ENCODE measurements at regions not wholly inside any gene's neighbourhood (a gene's known extent, or its start where the extent isn't known, plus 50 kb on each side); places are given as distances from the start of the nearest gene placed in this dataset.

- Histone ChIP-seq H2AK5ac (ENCODE audit: low read depth, low read length) (no peak overlapping the region), H3K4ac (replicated peaks; ENCODE audit: insufficient read length, low read depth, low read length) (no peak overlapping the region), H3K27me3 (replicated peaks in 1 of 4; ENCODE audit: control insufficient read depth in 3 of 4, extremely low read depth in 1 of 4, insufficient read depth in 3 of 4, low read length in 3 of 4) (no peaks in the 10 kb centered on the region), H2BK120ac (replicated peaks; ENCODE audit: low read depth, low read length) (no peak overlapping the region), H3K4me3 (ENCODE audit: extremely low read depth in 1 of 4, insufficient read depth in 2 of 4, low read depth in 3 of 4, low read length in 4 of 4) (no peak overlapping the region), H4K5ac (ENCODE audit: insufficient read length, low read depth, low read length) (no peak overlapping the region), H3K23me2 (ENCODE audit: low read depth, low read length) (no peaks in the 10 kb centered on the region), H3K36me3 (ENCODE audit: control insufficient read depth in 2 of 4, insufficient read depth in 4 of 4, low read length in 3 of 4) (no peaks in the 10 kb centered on the region), H3K4me1 (replicated peaks in 1 of 4; ENCODE audit: control insufficient read depth in 3 of 4, insufficient read depth in 4 of 4, low read length in 3 of 4) (no peaks in the 10 kb centered on the region), H2BK5ac (ENCODE audit: low read depth, low read length) (no peak overlapping the region), H3K79me2 (ENCODE audit: control insufficient read depth in 1 of 2, insufficient read depth in 2 of 2, low read length in 2 of 2) (no peaks in the 10 kb centered on the region), H2BK15ac (ENCODE audit: low read length) (no peak overlapping the region), H3K4me2 (ENCODE audit: insufficient read depth in 1 of 2, low read depth in 2 of 2, low read length in 2 of 2) (no peak overlapping the region), H4K8ac (ENCODE audit: extremely low read depth, insufficient read depth, low read length) (no peak overlapping the region), H4K91ac (replicated peaks; ENCODE audit: insufficient read length, low read length) (no peak overlapping the region), H3K79me1 (ENCODE audit: low read depth, low read length) (no peaks in the 10 kb centered on the region), H3K23ac (ENCODE audit: insufficient read length) (no peak overlapping the region), H4K20me1 (replicated peaks in 1 of 2; ENCODE audit: control insufficient read depth in 1 of 2, insufficient read depth in 2 of 2, low read length in 2 of 2) (no peaks in the 10 kb centered on the region), H2BK20ac (ENCODE audit: low read length) (no peak overlapping the region), H3K14ac (ENCODE audit: insufficient read length) (no peak overlapping the region), H3K56ac (replicated peaks; ENCODE audit: insufficient read length, low read depth, low read length) (no peak overlapping the region), H3K9me3 (ENCODE audit: insufficient read depth in 2 of 2, low read depth in 1 of 2, low read length in 1 of 2) (no peaks in the 10 kb centered on the region), H3K18ac (ENCODE audit: extremely low read depth, low read length) (no peak overlapping the region), H2BK12ac (ENCODE audit: low read depth, low read length) (no peak overlapping the region), H2AFZ (ENCODE audit: low read length) (no peak overlapping the region), H3K27ac (ENCODE audit: low read depth, low read length) (no peak overlapping the region), H3K9ac (replicated peaks in 1 of 4; ENCODE audit: extremely low read depth in 1 of 4, low read depth in 3 of 4, low read length in 3 of 4) (no peak overlapping the region)
- POLR2A ChIA-PET (ENCODE audit: partially characterized antibody): no interaction called here
- WGBS, 2 experiments (ENCODE audit: extremely low coverage in 1 of 2, insufficient coverage in 1 of 2, insufficient read length in 1 of 2, insufficient replicate concordance in 2 of 2, low coverage in 1 of 2, low lambda C conversion rate in 2 of 2, missing lambda C conversion rate in 1 of 2): 91% methylated on average over 3 of the region's 3 CpGs; no CpG with 5 or more reads in 1 of the 2 experiments
- no peak for FAIRE-seq
- DNase-seq (ENCODE audit: low read depth in 1 of 2, low spot score in 2 of 2): no peak
- CTCF ChIA-PET (ENCODE audit: partially characterized antibody): interaction anchor here (0.7 to 3.7 kb wide), 2 partner anchors 11 to 14 kb away, joined by 3 to 11 read pairs; no protein-coding TSS in a partner anchor
- TF ChIP-seq ATF2 (IDR thresholded peaks at IDR 0.05; ENCODE audit: low read length) (no peak), EP300 (IDR thresholded peaks at IDR 0.05; ENCODE audit: borderline replicate concordance in 1 of 2, low read depth in 2 of 2, low read length in 2 of 2) (no peak), GTF2F1 (IDR thresholded peaks at IDR 0.05; ENCODE audit: borderline replicate concordance, low read depth, low read length) (no peak), TBP (IDR thresholded peaks at IDR 0.05; ENCODE audit: low read depth, low read length) (no peak), EZH2 (IDR thresholded peaks at IDR 0.05; ENCODE audit: low read depth, low read length, severe bottlenecking) (no peak), SP1 (IDR thresholded peaks at IDR 0.05; ENCODE audit: low read depth, low read length) (no peak), HDAC2 (IDR thresholded peaks at IDR 0.05; ENCODE audit: borderline replicate concordance in 1 of 2, low read depth in 2 of 2, low read length in 2 of 2) (no peak), KDM1A (IDR thresholded peaks at IDR 0.05; ENCODE audit: borderline replicate concordance, low read length) (no peak), CHD2 (IDR thresholded peaks at IDR 0.05; ENCODE audit: low read length) (no peak), USF2 (IDR thresholded peaks at IDR 0.05; ENCODE audit: low read length) (no peak), SP2 (IDR thresholded peaks at IDR 0.05; ENCODE audit: low read length) (no peak), JUN (IDR thresholded peaks at IDR 0.05; ENCODE audit: low read depth, low read length) (no peak)
Measured at GRCh38 chr1:242641461-242641860, 117.0 kb upstream of the PLD5 start.
